ENCODE measurements at regions not wholly inside any gene's neighbourhood (a gene's known extent, or its start where the extent isn't known, plus 50 kb on each side); places are given as distances from the start of the nearest gene placed in this dataset.
A peak's percentile ranks its signal among the peaks of the same experiment; 100 is the strongest.

DNA sequence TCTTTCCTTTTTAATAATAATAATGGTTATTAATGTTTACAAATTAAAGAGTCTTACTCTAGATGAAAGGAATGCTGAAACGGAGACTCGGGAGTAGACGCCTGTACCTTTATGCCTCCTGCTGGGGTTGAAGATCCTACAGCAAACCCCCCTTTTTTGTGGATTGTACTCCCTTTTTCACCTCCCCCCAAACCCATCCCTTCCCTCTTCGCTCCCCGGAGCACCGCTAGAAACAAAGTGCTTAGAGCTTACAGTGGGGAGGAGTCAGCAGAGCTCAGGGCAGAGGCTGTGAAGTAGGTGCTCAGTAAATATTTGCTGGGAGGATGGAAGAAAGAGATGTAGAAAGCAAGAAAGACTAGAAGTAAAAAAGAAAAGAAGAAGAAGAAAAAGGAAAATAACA, 169.7 kb downstream of the NXPE2 start:
- no peak overlapping the region for H3K4me3 Mint-ChIP-seq
- H3K27ac Mint-ChIP-seq = no peak overlapping the region
- DNase-seq = no peak
- H3K9me3 Mint-ChIP-seq = peaks cover 0 to 10% (median 0%) of the 10 kb centered on the region in 6 donors
- H3K4me1 Mint-ChIP-seq = no peaks in the 10 kb centered on the region
- H3K36me3 Mint-ChIP-seq = no peaks in the 10 kb centered on the region
- H3K27me3 Mint-ChIP-seq (ENCODE audit: low read depth in 3 of 3) = peaks cover 0 to 4% (median 3%) of the 10 kb centered on the region in 3 donors

DNA sequence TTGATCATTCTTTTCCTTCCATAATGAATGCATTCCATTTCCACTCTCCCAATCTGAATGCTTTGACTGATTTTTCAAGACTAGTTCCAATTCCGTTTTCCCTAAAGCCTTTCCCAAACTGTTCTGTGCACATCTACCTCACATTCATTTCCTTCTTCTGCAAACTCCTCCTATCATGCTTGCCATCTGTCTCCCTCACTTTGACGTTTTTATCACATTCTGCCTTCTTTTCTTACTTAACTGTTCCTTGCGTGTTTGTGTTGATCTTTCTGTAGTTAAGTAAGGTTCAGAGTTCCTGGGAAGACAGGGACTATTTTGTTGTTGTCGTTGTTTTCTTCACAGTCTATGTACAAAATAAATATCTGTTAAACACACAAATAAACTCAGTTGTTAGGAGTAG, 179.0 kb downstream of the NXPE2 start:
- H3K9me3 Mint-ChIP-seq = peaks cover 0 to 3% (median 0%) of the 10 kb centered on the region in 6 donors
- no peaks in the 10 kb centered on the region for H3K4me1 Mint-ChIP-seq
- H3K27ac Mint-ChIP-seq = no peak overlapping the region
- H3K36me3 Mint-ChIP-seq = no peaks in the 10 kb centered on the region
- no peak overlapping the region for H3K4me3 Mint-ChIP-seq
- DNase-seq = no peak
- peaks cover 1 to 6% (median 3%) of the 10 kb centered on the region in 3 donors for H3K27me3 Mint-ChIP-seq (ENCODE audit: low read depth in 3 of 3)

DNA sequence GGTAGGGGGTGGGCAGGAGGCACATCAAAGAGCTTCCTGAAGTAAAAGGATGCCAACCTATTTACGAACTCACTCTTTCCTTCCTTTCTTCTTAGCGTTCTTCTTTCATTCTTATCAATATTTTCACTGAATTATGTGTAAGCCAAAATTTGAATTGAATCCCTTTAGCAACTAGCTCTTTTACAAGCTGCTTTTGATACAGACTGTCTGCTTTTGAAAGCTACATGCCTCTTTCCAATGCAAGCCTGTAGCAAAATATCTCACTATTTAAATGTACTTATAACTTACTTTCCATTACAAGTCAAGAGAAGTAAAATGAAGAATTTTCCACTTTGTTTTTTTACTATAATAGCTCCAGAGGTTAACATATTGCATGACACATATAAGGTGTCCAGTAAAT, 186.6 kb downstream of the NXPE2 start:
- H3K4me1 Mint-ChIP-seq = no peaks in the 10 kb centered on the region
- no peaks in the 10 kb centered on the region for H3K36me3 Mint-ChIP-seq
- peaks cover 0 to 7% (median 3%) of the 10 kb centered on the region in 3 donors for H3K27me3 Mint-ChIP-seq (ENCODE audit: low read depth in 3 of 3)
- H3K9me3 Mint-ChIP-seq = no peaks in the 10 kb centered on the region
- H3K4me3 Mint-ChIP-seq = no peak overlapping the region
- no peak overlapping the region for H3K27ac Mint-ChIP-seq
- DNase-seq = no peak

DNA sequence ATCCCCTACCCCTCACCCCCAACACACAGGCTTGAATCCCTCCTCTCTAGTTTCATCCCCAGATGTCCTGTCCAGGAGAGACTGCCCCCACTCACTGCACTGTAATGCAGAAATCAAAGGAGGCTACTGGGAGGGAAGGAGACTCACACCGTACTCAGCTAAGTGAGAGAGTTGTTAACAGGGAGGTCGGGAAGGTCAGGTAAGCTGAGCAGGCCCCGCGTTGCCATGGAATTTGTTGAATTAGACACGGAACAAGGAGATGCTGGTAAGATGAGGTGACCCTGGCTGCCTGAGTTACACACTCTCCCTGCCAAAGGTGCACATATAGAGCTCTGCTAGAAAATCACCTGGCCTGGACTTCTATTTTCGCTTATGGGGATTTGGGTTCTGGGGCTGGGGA, 197.9 kb downstream of the NXPE2 start:
- Mint-ChIP-seq H3K9me3 (peaks cover 0 to 4% (median 0%) of the 10 kb centered on the region in 6 donors), H3K27me3 (ENCODE audit: low read depth in 3 of 3) (peaks cover 0 to 1% (median 0%) of the 10 kb centered on the region in 3 donors), H3K4me3 (no peak overlapping the region), H3K36me3 (no peaks in the 10 kb centered on the region), H3K27ac (no peak overlapping the region), H3K4me1 (peaks cover 15 to 16% of the 10 kb centered on the region in 2 donors)
- DNase-seq = no peak

DNA sequence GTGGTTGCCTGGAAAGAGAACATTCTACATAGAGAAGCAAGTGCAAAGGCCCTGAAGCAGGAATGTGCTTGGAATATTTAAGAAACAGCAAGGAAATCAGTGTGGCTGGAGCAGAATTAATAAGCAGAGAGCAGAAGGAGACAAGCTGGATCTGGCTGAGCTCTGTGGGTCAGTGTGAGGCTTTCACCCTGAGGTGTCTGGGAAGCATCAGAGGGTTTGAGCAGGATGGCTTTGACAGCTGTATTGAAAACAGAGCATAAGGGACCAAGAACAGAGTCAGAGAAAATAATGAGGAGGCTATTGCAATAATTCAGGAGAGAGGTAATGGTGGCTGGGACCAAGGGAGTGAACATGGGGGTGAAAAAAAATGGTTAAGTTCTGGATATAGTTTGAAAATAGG, 199.6 kb downstream of the NXPE2 start:
- H3K36me3 Mint-ChIP-seq = no peaks in the 10 kb centered on the region
- no peak overlapping the region for H3K4me3 Mint-ChIP-seq
- H3K27me3 Mint-ChIP-seq (ENCODE audit: low read depth in 3 of 3) = no peaks in the 10 kb centered on the region
- peaks cover 24% of the 10 kb centered on the region in 2 donors for H3K4me1 Mint-ChIP-seq
- H3K27ac Mint-ChIP-seq = no peak overlapping the region
- DNase-seq = no peak
- H3K9me3 Mint-ChIP-seq = peaks cover 0 to 4% (median 0%) of the 10 kb centered on the region in 6 donors

DNA sequence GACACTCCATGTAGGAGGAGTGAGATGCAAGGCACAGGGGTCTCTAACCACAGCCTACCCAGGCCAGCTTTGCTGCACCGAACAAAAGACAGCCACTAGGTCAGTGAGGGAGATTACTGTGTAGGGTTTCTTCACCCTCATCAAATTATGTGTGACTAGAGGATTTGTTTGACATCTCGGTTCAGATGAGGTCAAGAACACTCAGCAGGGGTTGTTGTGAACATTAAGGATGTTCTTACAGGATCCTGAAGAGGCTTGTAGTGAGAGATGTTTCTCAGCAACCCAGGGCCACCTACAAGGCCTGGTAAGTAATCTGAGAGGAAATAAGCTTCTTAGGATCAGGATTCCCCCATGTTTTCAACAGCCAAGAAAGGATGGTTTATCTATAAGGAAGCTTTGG, 202.1 kb downstream of the NXPE2 start:
- peak overlapping the region in 4 of 6 donors; percentile 18 to 71 (median 46) for H3K27ac Mint-ChIP-seq
- peaks cover 0 to 4% (median 0%) of the 10 kb centered on the region in 6 donors for H3K9me3 Mint-ChIP-seq
- no peaks in the 10 kb centered on the region for H3K27me3 Mint-ChIP-seq (ENCODE audit: low read depth in 3 of 3)
- no peaks in the 10 kb centered on the region for H3K36me3 Mint-ChIP-seq
- no peak for DNase-seq
- H3K4me1 Mint-ChIP-seq = peaks cover 24% of the 10 kb centered on the region in 2 donors
- peak overlapping the region in 3 of 5 donors; percentile 44 to 64 (median 57) for H3K4me3 Mint-ChIP-seq

DNA sequence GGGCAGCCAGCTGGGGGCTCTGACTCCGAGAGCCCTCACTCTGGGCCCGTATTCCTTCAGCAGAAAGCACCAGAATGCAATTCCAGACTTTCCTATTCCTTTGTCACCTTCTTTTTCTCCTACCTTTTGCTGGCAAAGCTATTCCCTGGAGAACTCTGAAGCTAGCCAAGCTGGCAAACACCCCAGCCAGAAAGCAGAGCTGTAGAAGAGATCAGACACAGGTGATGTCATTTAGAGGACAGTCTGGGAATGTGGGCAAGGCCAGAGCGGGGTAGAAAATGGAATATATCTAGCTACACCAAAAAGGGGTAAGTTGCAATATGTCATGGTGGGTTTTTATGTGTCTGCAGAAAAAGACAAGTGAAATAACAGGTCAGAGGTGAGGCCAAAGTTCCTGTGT, 205.1 kb downstream of the NXPE2 start:
- Mint-ChIP-seq H3K36me3 (no peaks in the 10 kb centered on the region), H3K4me3 (no peak overlapping the region), H3K27me3 (ENCODE audit: low read depth in 3 of 3) (peaks cover 0 to 2% (median 0%) of the 10 kb centered on the region in 3 donors), H3K4me1 (peaks cover 24% of the 10 kb centered on the region in 2 donors), H3K9me3 (peaks cover 0 to 5% (median 0%) of the 10 kb centered on the region in 6 donors), H3K27ac (no peak overlapping the region)
- no peak for DNase-seq

DNA sequence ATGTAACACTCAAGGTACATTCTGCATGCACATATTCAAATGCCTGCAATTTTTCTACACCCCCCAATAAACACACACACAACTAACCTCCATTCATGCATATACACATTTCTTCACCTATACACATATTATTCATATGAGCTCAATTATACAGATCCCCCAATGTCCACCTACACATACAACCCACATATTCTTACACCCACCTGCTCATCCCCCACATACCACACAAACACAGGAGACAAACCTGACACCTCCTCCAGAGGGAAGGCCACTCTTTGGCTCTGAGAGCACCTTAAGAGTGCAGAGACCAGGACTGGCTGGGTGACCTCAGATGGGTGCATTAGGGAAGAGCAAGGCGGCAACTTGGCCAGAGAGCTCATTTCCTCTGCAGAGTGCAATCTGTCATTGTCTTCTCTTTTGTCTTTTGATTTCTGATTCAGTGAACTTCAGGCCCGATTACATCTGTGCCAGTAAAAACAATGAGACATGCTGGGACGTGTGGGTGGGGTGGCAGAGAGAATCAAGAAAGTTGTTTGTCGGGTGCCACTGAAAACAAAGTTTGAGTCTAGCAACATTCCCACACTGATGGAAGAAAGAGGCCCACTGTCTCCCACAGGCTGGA, 208.4 kb downstream of the NXPE2 start:
- Mint-ChIP-seq H3K9me3 (peaks cover 0 to 10% (median 0%) of the 10 kb centered on the region in 6 donors), H3K27ac (no peak overlapping the region), H3K4me3 (no peak overlapping the region), H3K36me3 (no peaks in the 10 kb centered on the region), H3K27me3 (ENCODE audit: low read depth in 3 of 3) (peaks cover 0 to 5% (median 2%) of the 10 kb centered on the region in 3 donors), H3K4me1 (peaks cover 2 to 4% of the 10 kb centered on the region in 2 donors)
- DNase-seq = no peak

DNA sequence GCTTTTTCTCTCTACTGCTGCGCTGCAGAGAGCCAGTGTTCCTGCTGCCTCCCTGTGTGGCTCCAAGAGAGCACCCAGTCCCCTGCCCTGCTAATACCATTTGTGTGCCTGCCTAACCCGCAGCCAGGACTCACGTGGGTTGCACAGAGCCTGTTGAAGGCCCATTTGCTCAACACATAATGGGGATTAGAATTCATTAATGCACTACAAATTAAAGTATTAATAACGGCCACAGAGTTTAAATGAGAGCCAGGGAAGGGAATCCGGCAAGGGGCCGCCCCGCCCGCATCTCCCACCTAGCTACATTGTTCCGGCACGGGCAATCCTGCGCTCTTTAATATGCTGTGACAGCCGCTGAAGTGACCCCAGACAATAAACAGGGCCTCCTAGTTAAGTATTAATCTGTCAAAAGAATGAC, 211.3 kb downstream of the NXPE2 start:
- no peak for DNase-seq
- Mint-ChIP-seq H3K36me3 (no peaks in the 10 kb centered on the region), H3K9me3 (peaks cover 0 to 10% (median 0%) of the 10 kb centered on the region in 6 donors), H3K4me3 (no peak overlapping the region), H3K27ac (no peak overlapping the region), H3K4me1 (no peaks in the 10 kb centered on the region), H3K27me3 (ENCODE audit: low read depth in 3 of 3) (peaks cover 0 to 5% (median 4%) of the 10 kb centered on the region in 3 donors)

DNA sequence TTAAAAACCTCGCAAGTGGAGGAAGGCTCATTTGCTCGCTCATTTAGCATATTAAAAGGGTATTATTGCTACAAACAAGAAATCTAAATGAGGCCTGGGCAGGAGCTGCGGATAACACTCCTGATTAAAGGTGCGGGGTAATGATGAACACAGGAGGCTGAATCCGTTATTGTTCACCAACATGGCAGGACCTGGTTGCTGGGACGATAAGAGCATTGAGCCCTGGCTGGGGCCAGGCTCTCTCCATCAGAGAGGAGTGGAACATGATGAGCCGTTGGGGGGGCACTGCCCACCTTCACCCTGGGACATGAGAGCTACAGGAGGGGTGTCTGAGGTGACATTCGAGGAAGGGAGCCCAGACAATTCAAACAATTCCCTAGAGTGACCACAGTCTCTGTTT, 211.7 kb downstream of the NXPE2 start:
- no peaks in the 10 kb centered on the region for H3K4me1 Mint-ChIP-seq
- peaks cover 0 to 5% (median 4%) of the 10 kb centered on the region in 3 donors for H3K27me3 Mint-ChIP-seq (ENCODE audit: low read depth in 3 of 3)
- no peak overlapping the region for H3K27ac Mint-ChIP-seq
- no peaks in the 10 kb centered on the region for H3K36me3 Mint-ChIP-seq
- no peak overlapping the region for H3K4me3 Mint-ChIP-seq
- H3K9me3 Mint-ChIP-seq = peaks cover 0 to 10% (median 0%) of the 10 kb centered on the region in 6 donors
- no peak for DNase-seq

DNA sequence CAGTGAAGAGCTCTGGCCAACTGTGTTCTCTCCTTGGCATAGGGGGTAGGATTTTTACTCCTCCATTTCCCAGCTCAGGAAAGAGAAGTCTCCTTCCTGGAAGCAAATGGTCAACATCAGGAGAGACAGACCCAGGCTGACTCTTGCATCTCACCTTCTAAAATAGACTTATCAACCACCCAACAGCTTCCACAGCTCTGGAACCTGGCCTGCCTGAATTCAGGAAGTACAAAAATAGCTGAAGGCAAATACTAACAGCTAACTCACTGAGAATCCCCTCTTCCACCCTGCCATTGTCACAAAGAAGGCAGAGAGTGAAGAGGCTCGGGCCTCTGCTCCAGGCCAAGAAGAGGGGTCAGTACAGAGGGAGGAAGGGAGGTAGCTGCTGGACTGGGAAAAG, 213.6 kb downstream of the NXPE2 start:
- DNase-seq = no peak
- Mint-ChIP-seq H3K9me3 (peaks cover 0 to 6% (median 0%) of the 10 kb centered on the region in 6 donors), H3K27me3 (ENCODE audit: low read depth in 3 of 3) (peaks cover 0 to 5% (median 2%) of the 10 kb centered on the region in 3 donors), H3K36me3 (no peaks in the 10 kb centered on the region), H3K27ac (no peak overlapping the region), H3K4me1 (no peaks in the 10 kb centered on the region), H3K4me3 (no peak overlapping the region)

DNA sequence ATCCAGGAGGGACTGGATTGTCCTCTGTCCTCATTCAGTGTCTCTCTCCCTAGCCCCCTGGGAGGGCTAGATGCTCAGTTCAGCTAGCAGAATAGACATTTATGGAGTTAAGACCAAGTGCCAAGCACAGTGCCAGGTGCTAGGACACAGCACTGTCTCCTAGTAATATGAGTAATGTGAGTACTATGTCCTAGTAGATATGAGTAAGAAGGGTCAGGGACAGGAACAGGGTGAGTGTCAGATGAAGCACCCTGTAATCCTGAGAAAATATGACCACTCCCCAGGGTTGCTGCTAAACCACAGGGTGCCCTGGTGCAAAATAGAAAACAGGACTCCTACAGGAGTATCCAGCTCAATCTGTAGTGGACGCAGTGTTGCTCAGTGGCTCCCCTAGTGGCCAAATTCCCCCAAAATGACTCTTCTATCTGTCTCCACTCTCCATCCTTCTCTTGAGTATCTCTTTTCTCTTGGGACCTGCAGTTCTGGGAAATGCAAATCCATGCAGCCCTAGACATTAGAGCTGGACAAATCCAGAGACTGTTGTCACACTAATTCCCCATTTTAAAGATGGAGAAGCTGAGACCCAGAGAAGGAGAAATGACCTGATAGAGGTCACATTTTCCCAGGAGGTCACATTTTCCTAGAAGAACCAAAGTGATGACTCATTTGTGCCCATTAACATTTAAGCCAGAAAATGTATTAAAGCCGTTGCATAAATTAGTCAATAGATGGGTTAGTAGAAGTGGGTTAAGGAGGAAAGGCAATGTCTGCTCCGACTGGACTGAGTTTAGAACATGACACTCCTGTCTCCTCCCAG, 214.3 kb downstream of the NXPE2 start:
- peaks cover 0 to 6% (median 0%) of the 10 kb centered on the region in 6 donors for H3K9me3 Mint-ChIP-seq
- no peaks in the 10 kb centered on the region for H3K4me1 Mint-ChIP-seq
- peaks cover 0 to 5% (median 2%) of the 10 kb centered on the region in 3 donors for H3K27me3 Mint-ChIP-seq (ENCODE audit: low read depth in 3 of 3)
- no peaks in the 10 kb centered on the region for H3K36me3 Mint-ChIP-seq
- no peak for DNase-seq
- no peak overlapping the region for H3K27ac Mint-ChIP-seq
- H3K4me3 Mint-ChIP-seq = no peak overlapping the region

DNA sequence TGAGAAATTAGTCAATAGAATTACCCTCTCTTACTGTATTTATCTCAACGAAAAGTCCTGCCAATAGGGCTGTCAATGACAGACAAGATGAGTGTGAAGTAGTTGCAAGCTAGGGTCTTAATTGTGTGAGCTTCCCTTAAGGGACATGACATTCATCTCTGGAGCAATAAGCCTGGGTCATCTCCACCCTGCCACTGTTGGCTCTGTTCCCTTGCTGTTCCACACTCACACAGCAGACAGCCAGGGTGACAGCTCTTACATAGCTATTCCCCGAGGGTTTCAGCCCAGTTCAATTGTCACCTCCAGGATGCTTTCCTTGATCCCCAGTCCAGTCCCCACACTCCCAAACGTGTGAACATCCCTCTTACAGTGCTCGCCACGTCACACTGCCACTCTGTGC, 215.0 kb downstream of the NXPE2 start:
- Mint-ChIP-seq H3K36me3 (no peaks in the 10 kb centered on the region), H3K9me3 (peaks cover 0 to 6% (median 1%) of the 10 kb centered on the region in 6 donors), H3K27me3 (ENCODE audit: low read depth in 3 of 3) (peaks cover 0 to 5% (median 2%) of the 10 kb centered on the region in 3 donors), H3K27ac (no peak overlapping the region), H3K4me1 (no peaks in the 10 kb centered on the region), H3K4me3 (no peak overlapping the region)
- no peak for DNase-seq

DNA sequence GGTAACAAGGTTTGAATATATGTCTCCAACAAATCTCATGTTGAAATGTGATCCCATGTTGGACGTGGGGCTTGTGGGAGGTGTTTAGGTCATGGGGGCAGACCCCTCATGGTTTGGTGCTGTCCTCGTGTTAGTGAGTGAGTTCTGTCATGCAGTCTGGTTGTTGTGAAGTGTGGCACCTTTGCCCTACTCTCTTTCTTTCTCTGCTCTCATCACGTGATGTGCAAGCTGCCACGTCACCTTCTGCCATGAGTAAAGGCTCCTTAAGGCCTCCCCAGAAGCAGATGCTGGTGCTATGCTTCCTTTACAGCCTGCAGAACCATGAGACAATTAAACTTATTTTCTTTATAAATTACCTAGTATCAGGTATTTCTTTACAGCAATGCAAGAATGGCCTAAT, 218.3 kb downstream of the NXPE2 start:
- Mint-ChIP-seq H3K27me3 (ENCODE audit: low read depth in 3 of 3) (peaks cover 0 to 8% (median 2%) of the 10 kb centered on the region in 3 donors), H3K27ac (no peak overlapping the region), H3K4me3 (no peak overlapping the region), H3K4me1 (no peaks in the 10 kb centered on the region), H3K36me3 (peaks cover 0 to 3% (median 0%) of the 10 kb centered on the region in 3 donors), H3K9me3 (peaks cover 5 to 28% (median 12%) of the 10 kb centered on the region in 6 donors)
- DNase-seq = no peak

All from immature natural killer cell (primary cell).